ENCODE measurements at regions not wholly inside any gene's neighbourhood (a gene's known extent, or its start where the extent isn't known, plus 50 kb on each side); places are given as distances from the start of the nearest gene placed in this dataset.

DNA sequence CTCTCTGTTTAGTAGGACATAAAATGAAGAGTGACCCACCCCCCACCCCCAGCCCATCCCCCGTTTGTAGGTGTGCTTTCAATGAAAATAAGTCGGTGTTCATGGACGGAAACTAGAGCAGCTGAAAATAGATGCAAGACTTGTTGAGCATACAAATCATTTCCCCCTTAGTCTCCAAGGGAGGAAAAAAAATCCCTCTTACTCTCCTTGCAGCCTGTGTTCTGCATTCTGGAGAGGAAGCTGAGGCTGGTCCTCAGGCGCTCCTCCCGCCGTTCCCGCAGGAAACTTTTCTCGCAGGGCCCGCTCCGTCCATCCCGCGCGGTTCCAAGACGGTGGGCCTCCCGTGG is 259.0 kb upstream of the E2F7 start:
- H4K5ac ChIP-seq (ENCODE audit: low read depth, low read length) = no peak overlapping the region
- H3K27ac ChIP-seq (ENCODE audit: insufficient read depth, low read length) = no peak overlapping the region
- H3K4me2 ChIP-seq (ENCODE audit: low read depth, low read length) = peak overlapping the region; percentile 94
- H3K9ac ChIP-seq (ENCODE audit: low read depth, low read length) = peak overlapping the region; percentile 51
- H2BK15ac ChIP-seq (ENCODE audit: low read depth, low read length) = no peak overlapping the region
- WGBS, 2 experiments (ENCODE audit: extremely low coverage in 2 of 2, insufficient read length in 1 of 2) = no CpG with 5 or more reads among the region's 15 CpGs
- H3K36me3 ChIP-seq (ENCODE audit: control insufficient read depth, insufficient read depth, low read length) = no peaks in the 10 kb centered on the region
- H4K8ac ChIP-seq (ENCODE audit: low read depth in 2 of 2, low read length in 2 of 2) = no peak overlapping the region; a peak in 1 of 4 replicates
- H3K14ac ChIP-seq (replicated peaks; ENCODE audit: low read depth, low read length) = no peak overlapping the region; the same call in 1 of the 2 replicates
- peak overlapping the region; percentile 27; the same call in 1 of the 2 replicates for H3K56ac ChIP-seq (ENCODE audit: extremely low read depth, insufficient read depth, low read length)
- no peak overlapping the region for H2BK5ac ChIP-seq (ENCODE audit: low read depth, low read length, poor library complexity, severe bottlenecking)
- no peaks in the 10 kb centered on the region for H3K79me1 ChIP-seq (ENCODE audit: low read depth in 1 of 2, low read length in 2 of 2)
- H3K4me3 ChIP-seq (ENCODE audit: insufficient read depth, low read depth, low read length) = peak overlapping the region; percentile 55
- H2BK120ac ChIP-seq (ENCODE audit: low read depth, low read length) = peak overlapping the region; percentile 76
- CTCF ChIA-PET = interaction anchor here (0.6 to 1.4 kb wide), 7 partner anchors 9 to 313 kb away, joined by 3 to 6 read pairs (median 4); no protein-coding TSS in a partner anchor
- intact Hi-C loops (cut with micrococcal nuclease) = loop anchor here (5.0 kb wide), 3 partner anchors 172 to 277 kb away; partner anchors contain the start of gene E2F7
- POLR2A ChIA-PET (ENCODE audit: unreplicated experiment) = no interaction called here
- H2AK9ac ChIP-seq (replicated peaks; ENCODE audit: low read depth, low read length, poor library complexity) = peak overlapping the region; percentile 16
- no peaks in the 10 kb centered on the region; the same call in 1 of the 2 replicates for H3K9me1 ChIP-seq (ENCODE audit: insufficient read depth, low read length)
- peak overlapping the region; percentile 21; the same call in 1 of the 2 replicates for H2BK20ac ChIP-seq (ENCODE audit: low read depth, low read length)
- DNase-seq = no peak
- H3K4me1 ChIP-seq (ENCODE audit: control insufficient read depth, insufficient read depth, low read length) = no peaks in the 10 kb centered on the region
- no peak overlapping the region for H3K18ac ChIP-seq (ENCODE audit: low read depth, low read length)
- peaks cover 24% of the 10 kb centered on the region for H3K27me3 ChIP-seq (ENCODE audit: control insufficient read depth, insufficient read depth, low read length)
- peak overlapping the region; percentile 96 for H2AFZ ChIP-seq (replicated peaks; ENCODE audit: low read length, poor library complexity)
- ATAC-seq (ENCODE audit: low read depth) = peak; percentile 55; the same call in 1 of the 2 replicates
- H3K23ac ChIP-seq (ENCODE audit: low read depth, low read length) = no peak overlapping the region
- in situ Hi-C loops (cut with MboI; ENCODE audit: low sequenced_read_pairs) = loop anchor here (10.0 kb wide), 1 partner anchor 280 kb away; no protein-coding TSS in a partner anchor
- dilution Hi-C loops (cut with HindIII; ENCODE audit: low sequenced_read_pairs, unreplicated experiment) = no loop called here
- no TSS peak for BruUV-seq (replicated peaks)
- H2AK5ac ChIP-seq (ENCODE audit: low read depth, low read length) = no peak overlapping the region
- TF ChIP-seq RAD21 (IDR thresholded peaks at IDR 0.05; ENCODE audit: low read length) = no peak
- no peak for TF ChIP-seq RCOR1 (IDR thresholded peaks at IDR 0.05; ENCODE audit: insufficient replicate concordance, low read length)
- TF ChIP-seq MXI1 (IDR thresholded peaks at IDR 0.05; ENCODE audit: borderline replicate concordance, low read depth, low read length) = no peak
- no peak for TF ChIP-seq CHD1 (IDR thresholded peaks at IDR 0.05; ENCODE audit: low read depth, low read length)
- no peak for TF ChIP-seq FOS (IDR thresholded peaks at IDR 0.05; ENCODE audit: low read depth, low read length)
- no peak for TF ChIP-seq BHLHE40 (IDR thresholded peaks at IDR 0.05; ENCODE audit: low read depth, low read length)
- H3K9me3 ChIP-seq (ENCODE audit: control insufficient read depth, insufficient read depth, low read length) = no peaks in the 10 kb centered on the region
- no peak overlapping the region for H3K4ac ChIP-seq (ENCODE audit: low read depth, low read length)
- H4K91ac ChIP-seq (ENCODE audit: insufficient read depth, low read depth, low read length) = no peak overlapping the region
- H4K20me1 ChIP-seq (ENCODE audit: insufficient read depth, low read length) = no peaks in the 10 kb centered on the region

Measured in IMR-90 (cell line).